CD4-positive, alpha-beta T cell treated with Interleukin-10 for 1 hour (primary cell): ENCODE measurements at regions not wholly inside any gene's neighbourhood (a gene's known extent, or its start where the extent isn't known, plus 50 kb on each side); places are given as distances from the start of the nearest gene placed in this dataset.
"Not testable (repeated sequence)": the region's sequence is repeated elsewhere in the genome, so short reads cannot be mapped to it uniquely, and the experiment has no call there.

Experiments
- DNase-seq: peaks from one replicate; pipeline ENCODE4 v3.0.0-alpha.2; 2020

DNA sequence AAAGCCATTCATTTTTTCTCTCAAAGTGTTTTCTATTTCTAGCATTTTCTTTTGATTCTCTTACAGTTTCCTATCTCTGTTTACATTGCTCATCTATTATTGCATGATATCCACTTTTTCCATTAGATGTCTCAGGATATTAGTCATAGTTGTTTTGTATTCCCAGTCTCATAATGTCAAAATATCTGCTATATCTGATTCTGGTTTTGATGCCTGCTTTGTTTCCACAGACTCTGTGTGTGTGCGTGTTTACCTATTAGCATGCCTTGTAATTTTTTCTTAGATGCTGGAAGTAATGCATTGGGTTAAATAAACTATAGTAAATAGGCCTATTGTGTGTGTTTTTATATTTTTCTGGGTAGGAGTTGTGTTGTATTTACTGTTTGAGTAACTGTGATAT is 1126.3 kb downstream of the SORCS1 start:
- no peak for DNase-seq

GRCh38 chr10:106033065-106033464 is 1131.4 kb downstream of the SORCS1 start:
- no peak for DNase-seq

DNA sequence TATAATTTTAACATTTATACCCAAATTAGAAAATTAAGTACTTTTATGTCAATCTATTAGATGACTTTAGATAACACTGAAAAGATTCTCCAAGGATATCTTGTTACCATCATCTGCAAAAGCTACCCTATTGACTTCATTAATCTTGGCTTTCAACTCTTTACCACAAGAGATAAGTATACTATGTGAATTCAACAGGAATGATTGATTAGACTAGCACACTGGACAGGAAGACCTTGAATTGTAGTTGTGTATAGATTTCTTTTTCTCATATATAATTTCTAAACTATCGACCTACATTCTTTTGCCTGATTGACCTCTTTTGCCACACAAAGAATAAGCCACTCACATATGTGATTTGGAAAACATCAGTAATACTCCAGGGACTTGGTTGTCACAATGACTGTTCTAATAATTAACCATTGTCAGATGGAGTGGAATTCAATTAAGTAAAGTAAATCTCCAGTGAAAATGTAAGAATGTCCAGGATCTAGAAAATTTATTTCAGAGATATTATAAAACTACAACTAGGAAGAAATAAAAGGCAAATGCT is 1132.0 kb downstream of the SORCS1 start:
- no peak for DNase-seq

DNA sequence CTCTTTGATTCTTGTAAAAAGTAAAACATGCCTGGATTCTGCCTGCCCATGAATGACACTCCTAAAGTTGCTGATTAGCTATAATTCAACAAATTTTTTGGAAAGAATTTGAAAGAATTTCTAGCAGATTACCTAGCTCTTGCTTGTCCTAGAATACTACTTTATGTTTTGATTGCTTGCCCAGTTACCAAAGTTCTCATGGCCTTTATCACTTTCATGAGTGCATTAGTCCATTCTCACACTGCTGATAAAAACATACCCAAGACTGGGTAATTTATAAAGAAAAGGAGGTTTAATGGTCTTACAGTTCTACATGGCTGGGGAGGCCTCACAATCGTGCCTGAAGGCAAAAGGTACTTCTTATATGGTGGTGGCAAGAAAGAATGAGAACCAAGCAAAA is 1137.3 kb downstream of the SORCS1 start:
- DNase-seq, result no peak

DNA sequence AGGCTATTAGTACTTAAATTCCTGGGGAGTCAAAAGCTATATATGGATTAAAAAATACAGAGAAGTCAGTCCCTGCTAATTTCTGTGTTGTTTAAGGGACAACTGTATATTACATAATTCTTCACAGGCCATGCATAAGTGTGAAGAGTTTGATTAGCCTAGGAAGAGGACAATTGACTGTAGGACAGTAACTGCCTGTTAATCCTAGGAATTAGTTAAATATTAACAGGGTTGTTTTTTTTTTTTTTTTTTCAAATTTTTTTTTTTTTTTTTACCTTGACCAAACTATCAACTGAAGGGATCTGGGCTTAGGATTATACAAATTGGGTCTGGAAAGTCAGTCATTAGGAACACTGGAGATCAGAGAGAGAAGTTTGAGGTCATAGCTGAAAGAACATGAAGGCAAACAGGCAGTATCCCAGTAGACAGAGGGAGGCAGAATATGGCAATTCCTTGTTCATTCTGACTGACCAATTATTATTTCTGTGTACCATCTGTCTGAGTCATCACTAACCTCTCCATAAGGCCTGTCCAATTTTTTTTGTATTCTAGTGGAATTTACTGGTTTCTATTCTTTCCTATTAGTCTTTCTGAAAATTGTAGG is 1139.2 kb downstream of the SORCS1 start:
- DNase-seq, result no peak

DNA sequence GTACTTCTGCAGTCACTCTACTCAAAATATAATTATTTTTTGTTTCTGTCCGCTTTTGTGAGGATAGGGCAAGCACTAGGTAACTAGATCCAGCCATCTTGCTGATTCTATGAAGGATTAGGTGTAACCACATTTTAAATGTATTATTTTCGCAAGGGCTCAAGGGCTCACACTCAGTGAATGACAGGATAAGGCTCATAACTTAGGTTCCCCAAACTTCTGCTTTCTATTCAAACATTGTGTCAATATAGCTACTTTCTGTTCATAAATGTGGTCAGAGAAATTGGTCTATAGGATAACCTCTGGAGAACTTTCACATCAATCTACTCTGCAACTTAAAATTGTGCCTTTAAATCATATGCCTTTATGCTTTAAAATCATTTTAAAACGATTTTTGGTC is 1141.2 kb downstream of the SORCS1 start:
- DNase-seq, result no peak

DNA sequence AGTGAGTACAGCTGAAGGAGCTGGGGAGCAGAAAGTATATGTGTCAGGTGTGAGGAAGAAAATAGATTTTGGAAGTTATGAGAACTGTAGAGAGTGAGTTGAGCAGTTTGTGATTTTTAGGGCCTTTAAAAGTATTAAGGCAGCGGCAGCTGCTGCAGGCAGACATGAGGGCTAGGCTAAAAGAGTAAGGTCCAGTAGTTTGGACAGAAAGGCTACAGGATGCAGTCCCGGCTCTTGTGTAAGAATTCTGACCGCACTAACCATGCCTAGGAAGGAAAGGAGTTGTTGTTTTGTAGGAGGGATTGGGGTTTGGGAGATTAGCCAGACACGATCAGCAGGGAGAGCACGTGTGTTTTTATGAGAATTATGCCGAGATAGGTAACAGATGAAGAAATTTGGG is 1144.9 kb downstream of the SORCS1 start:
- not testable (repeated sequence) for DNase-seq

GRCh38 chr10:106015369-106016199 is 1148.9 kb downstream of the SORCS1 start:
- DNase-seq, result not testable (repeated sequence)

- no peak for DNase-seq
Measured at GRCh38 chr10:106011250-106011649, 1153.3 kb downstream of the SORCS1 start.

DNA sequence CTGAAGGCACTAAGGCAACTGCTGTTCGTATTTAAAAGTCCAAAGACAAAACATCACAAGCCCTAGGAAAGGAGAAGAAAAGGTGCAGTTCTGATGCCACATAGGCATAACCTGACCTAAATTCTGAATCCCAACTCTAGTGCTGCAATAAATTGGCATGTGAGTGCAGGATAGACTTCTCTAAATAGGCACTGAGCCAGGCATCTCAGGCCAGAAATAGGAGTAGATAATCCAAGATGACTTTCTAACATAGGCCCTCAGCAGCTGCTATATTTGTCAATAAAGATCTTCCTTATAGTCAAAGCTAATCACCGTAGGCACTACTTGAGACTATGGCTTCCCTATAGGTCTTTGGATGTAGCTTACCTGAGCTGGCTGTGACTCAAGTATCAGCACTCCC is 1163.8 kb downstream of the SORCS1 start:
- DNase-seq, result no peak

GRCh38 chr10:105993609-105994008 is 1170.9 kb downstream of the SORCS1 start:
- no peak for DNase-seq

DNA sequence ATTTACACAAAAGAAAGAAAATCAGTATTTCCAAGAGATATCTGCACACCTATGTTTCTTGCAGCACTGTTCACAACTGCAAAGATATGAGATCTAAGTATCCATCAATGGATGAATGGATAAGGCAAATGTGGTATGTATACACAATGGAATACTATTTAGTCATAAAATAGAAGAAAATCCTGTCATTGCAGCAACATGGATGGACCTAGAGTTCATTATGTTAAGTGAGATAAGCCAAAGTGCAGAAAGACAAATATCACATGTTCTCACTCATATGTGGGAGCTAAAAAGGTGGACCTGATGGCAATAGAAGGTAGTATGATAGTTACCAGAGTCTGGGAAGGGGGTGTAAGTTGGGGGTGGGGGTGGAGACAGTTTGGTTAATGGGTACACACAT is 1171.6 kb downstream of the SORCS1 start:
- no peak for DNase-seq

DNA sequence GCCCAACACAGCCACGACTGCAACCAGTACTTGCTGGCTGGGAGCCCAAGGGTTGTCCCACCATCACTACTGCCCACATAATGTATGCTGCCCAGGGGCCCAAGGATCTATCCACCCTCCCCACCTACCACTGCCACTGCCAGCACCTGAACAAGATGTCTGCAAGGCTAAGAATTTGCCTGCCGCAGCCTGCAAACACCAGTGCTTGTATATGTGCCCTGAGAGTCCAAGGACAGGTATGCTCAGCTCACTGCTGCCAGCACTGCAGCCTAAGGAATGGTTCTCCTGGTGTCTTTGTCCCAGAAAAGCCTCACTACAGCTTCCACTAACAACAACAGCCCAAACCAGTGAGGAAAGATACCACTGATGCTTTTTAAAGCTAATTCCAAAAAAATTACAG is 1174.0 kb downstream of the SORCS1 start:
- DNase-seq, result no peak

GRCh38 chr10:105989995-105990394 is 1174.5 kb downstream of the SORCS1 start:
- no peak for DNase-seq

GRCh38 chr10:105988848-105989247 is 1175.7 kb downstream of the SORCS1 start:
- no peak for DNase-seq

DNA sequence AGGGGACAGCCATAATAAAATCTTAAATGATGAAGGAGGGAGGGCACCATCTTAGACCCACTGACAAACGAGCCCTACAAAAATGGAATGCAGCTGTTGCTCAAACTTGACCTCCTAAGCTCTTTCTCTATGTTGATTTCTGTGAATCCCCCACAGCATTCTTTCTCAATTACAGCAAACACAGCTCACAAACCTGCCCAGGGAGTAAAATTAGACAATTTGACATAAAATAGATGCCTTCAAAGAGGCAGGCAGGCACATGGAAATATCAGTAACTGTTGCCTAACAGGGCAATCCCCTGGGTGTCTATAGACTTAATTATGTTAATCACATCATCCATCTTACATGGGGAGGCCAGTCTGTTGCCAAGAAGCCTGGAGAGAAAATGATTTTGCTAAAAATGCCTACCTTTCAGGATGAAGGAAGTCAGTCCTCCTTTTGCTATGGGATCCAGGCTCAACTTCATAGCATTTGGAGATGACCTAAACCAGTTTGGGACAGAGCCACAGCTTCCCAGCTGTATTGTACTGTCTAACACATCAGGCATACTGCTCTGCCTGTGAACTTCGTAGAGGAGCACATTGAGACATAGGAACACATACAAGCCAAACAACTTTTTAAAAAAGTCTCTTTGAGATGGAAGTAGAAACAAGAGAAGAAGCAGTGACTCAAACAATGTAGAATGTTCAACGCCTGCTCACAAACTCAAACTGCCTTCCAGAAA is 1177.4 kb downstream of the SORCS1 start:
- DNase-seq, result no peak

GRCh38 chr10:105986486-105986885 is 1178.0 kb downstream of the SORCS1 start:
- no peak for DNase-seq

- no peak for DNase-seq
Measured at GRCh38 chr10:105982735-105983134, 1181.8 kb downstream of the SORCS1 start.

DNA sequence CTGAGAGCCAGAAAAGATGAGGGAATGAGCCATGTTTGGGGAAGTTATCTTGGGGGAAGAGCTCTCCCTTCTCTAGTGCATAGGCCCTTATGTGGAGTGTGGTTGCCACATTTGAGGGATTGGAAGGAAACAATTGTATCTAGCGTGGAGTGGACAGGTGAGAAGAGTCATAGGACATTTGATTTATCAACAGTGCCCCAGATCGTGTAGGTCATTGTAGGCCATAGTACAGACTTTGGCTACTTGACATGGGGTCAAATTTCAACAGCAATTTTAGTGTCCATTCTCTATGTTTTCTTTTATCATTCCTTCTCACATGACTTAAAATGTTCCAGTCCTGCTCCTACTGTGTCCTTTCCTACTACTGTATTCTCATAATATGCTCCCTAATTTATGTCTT is 1182.8 kb downstream of the SORCS1 start:
- DNase-seq, result no peak

GRCh38 chr10:105974803-105975456 is 1189.6 kb downstream of the SORCS1 start:
- no peak for DNase-seq

DNA sequence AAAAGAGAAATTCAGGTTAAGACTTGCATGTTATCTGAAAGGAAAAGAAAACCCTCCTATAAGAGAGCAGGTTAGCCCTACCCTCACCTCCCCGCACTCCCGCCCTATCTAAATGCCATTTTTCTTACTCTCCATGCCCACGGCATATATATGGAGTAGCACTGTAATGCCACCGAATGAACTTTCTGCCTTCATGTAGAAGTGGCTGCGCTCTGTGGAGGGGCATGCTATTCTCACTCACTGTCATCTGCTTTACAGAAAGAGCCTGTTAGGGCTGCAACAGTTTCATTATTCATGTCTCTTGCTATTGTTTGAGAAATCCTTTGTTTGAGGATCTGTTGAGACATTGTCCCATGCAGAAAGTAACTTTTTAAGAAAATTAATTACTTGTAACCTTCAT is 1190.6 kb downstream of the SORCS1 start:
- no peak for DNase-seq

DNA sequence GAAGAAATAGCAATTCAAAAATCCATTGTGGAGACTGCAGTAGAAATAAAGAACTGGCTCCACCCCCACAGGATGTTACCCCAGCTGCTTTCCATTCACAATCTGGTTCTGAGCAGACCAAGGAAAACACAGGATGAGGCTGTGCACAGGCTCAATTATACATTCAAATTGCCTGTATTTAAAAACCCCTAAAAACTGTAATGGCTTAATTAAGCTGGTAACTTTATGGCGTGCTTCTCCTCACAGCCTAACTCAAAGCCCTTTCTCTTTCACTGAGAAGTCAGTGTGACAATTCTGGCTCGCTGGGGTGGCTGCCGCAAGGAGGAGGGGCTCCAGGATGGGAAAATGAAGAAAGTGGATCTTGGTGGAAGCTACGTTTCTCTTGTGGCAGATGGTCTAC is 1191.1 kb downstream of the SORCS1 start:
- DNase-seq, result no peak

- no peak for DNase-seq
Measured at GRCh38 chr10:105971460-105971859, 1193.0 kb downstream of the SORCS1 start.
